ENCODE measurements at regions not wholly inside any gene's neighbourhood (a gene's known extent, or its start where the extent isn't known, plus 50 kb on each side); places are given as distances from the start of the nearest gene placed in this dataset.

GRCh38 chrX:120726294-120726693, 96.4 kb upstream of the C1GALT1C1 start:
- POLR2A ChIA-PET, result no interaction called here
- Histone ChIP-seq H3K9me3 (no peaks in the 10 kb centered on the region), H3K4me3 (no peak overlapping the region), H3K27ac (no peak overlapping the region), H3K4me2 (no peak overlapping the region), H3K4me1 (no peaks in the 10 kb centered on the region)
- DNase-seq (ENCODE audit: low read depth in 1 of 2, low spot score in 1 of 2) (no peak), FAIRE-seq (no peak), ATAC-seq (no peak)
- TF ChIP-seq ESRRA (IDR thresholded peaks at IDR 0.05; ENCODE audit: borderline replicate concordance, low read length) (no peak), EP300 (IDR thresholded peaks at IDR 0.05) (no peak), ZFP36 (IDR thresholded peaks at IDR 0.05; ENCODE audit: borderline replicate concordance, partially characterized antibody) (no peak), PHF8 (IDR thresholded peaks at IDR 0.05; ENCODE audit: borderline replicate concordance, low read depth) (no peak), TFCP2L1 (CRISPR knock-in tag; IDR thresholded peaks at IDR 0.05) (no peak), RFX5 (IDR thresholded peaks at IDR 0.05) (no peak), KDM1A (IDR thresholded peaks at IDR 0.05; ENCODE audit: low read depth) (no peak), POLR2A (IDR thresholded peaks at IDR 0.05; ENCODE audit: low read length) (no peak), NFE2L2 (conservative IDR thresholded peaks at IDR 0.05; ENCODE audit: low read length) (no peak), NR3C1 (IDR thresholded peaks at IDR 0.05) (no peak), KDM5A (IDR thresholded peaks at IDR 0.05) (no peak), EHMT2 (IDR thresholded peaks at IDR 0.05; ENCODE audit: low read depth) (no peak)
- WGBS (ENCODE audit: missing lambda C conversion rate), result 38% methylated on average over 2 of the region's 2 CpGs
- CTCF ChIA-PET, result no interaction called here

GRCh38 chrX:120725874-120726273, 96.0 kb upstream of the C1GALT1C1 start:
- Histone ChIP-seq H3K4me3 (no peak overlapping the region), H3K4me2 (no peak overlapping the region), H3K9me3 (no peaks in the 10 kb centered on the region), H3K4me1 (no peaks in the 10 kb centered on the region), H3K27ac (no peak overlapping the region)
- CTCF ChIA-PET, result no interaction called here
- DNase-seq (ENCODE audit: low read depth in 1 of 2, low spot score in 1 of 2) (no peak), ATAC-seq (no peak), FAIRE-seq (peak; percentile 95)
- WGBS (ENCODE audit: missing lambda C conversion rate), result 88% methylated on average over 1 of the region's 1 CpG
- TF ChIP-seq RAD21 (conservative IDR thresholded peaks at IDR 0.05 in 1 of 2, IDR thresholded peaks at IDR 0.05 in 1 of 2) (no peak), MAZ (IDR thresholded peaks at IDR 0.05; ENCODE audit: borderline replicate concordance, low read depth, low read length) (no peak), BCL3 (IDR thresholded peaks at IDR 0.05) (no peak), HES2 (IDR thresholded peaks at IDR 0.05) (no peak), JUN (IDR thresholded peaks at IDR 0.05) (no peak), TP53 (CRISPR knock-in tag; IDR thresholded peaks at IDR 0.05) (no peak), PBX3 (IDR thresholded peaks at IDR 0.05) (no peak), POLR2A (IDR thresholded peaks at IDR 0.05; ENCODE audit: low read length) (no peak), FOSL2 (IDR thresholded peaks at IDR 0.05) (no peak), FOSL2 (CRISPR knock-in tag; IDR thresholded peaks at IDR 0.05) (no peak), NR3C1 (IDR thresholded peaks at IDR 0.05) (no peak), TFCP2L1 (CRISPR knock-in tag; IDR thresholded peaks at IDR 0.05) (no peak), GATA3 (IDR thresholded peaks at IDR 0.05; ENCODE audit: borderline replicate concordance) (no peak), ZFP36 (IDR thresholded peaks at IDR 0.05; ENCODE audit: borderline replicate concordance, partially characterized antibody) (no peak), ELK1 (IDR thresholded peaks at IDR 0.05; ENCODE audit: low read depth, low read length) (no peak), CBX8 (IDR thresholded peaks at IDR 0.05) (no peak)
- POLR2A ChIA-PET, result no interaction called here

Measured in A549 (cell line).